ENCODE measurements at regions not wholly inside any gene's neighbourhood (a gene's known extent, or its start where the extent isn't known, plus 50 kb on each side); places are given as distances from the start of the nearest gene placed in this dataset.

GRCh38 chr3:158026236-158026635 lies 80.0 kb downstream of the SHOX2 start:
- TF ChIP-seq, protein P1, sequence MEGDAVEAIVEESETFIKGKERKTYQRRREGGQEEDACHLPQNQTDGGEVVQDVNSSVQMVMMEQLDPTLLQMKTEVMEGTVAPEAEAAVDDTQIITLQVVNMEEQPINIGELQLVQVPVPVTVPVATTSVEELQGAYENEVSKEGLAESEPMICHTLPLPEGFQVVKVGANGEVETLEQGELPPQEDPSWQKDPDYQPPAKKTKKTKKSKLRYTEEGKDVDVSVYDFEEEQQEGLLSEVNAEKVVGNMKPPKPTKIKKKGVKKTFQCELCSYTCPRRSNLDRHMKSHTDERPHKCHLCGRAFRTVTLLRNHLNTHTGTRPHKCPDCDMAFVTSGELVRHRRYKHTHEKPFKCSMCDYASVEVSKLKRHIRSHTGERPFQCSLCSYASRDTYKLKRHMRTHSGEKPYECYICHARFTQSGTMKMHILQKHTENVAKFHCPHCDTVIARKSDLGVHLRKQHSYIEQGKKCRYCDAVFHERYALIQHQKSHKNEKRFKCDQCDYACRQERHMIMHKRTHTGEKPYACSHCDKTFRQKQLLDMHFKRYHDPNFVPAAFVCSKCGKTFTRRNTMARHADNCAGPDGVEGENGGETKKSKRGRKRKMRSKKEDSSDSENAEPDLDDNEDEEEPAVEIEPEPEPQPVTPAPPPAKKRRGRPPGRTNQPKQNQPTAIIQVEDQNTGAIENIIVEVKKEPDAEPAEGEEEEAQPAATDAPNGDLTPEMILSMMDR (IDR thresholded peaks at IDR 0.05): no peak
- no peak for TF ChIP-seq POLR2AphosphoS5 (IDR thresholded peaks at IDR 0.05)

Data from gastroesophageal sphincter (tissue), 3 donors.